Neural cell (in vitro differentiated cells): ENCODE measurements at regions not wholly inside any gene's neighbourhood (a gene's known extent, or its start where the extent isn't known, plus 50 kb on each side); places are given as distances from the start of the nearest gene placed in this dataset.
"Not testable (repeated sequence)": the region's sequence is repeated elsewhere in the genome, so short reads cannot be mapped to it uniquely, and the experiment has no call there.

ENCODE experiments used
- CTCF ChIP-seq: fragments of 450-650 bp; IDR thresholded peaks from 2 replicates; pipeline ENCODE4 v1.5.1; 2014; ENCODE audit warnings: antibody characterized with exemption, mild to moderate bottlenecking, moderate library complexity; ENCODE audit not compliant: poor library complexity, severe bottlenecking
- EP300 ChIP-seq: fragments of 450-650 bp; conservative IDR thresholded peaks from 2 replicates; pipeline ENCODE4 v1.6.1; 2014; ENCODE audit warnings: antibody characterized with exemption, mild to moderate bottlenecking, moderate library complexity; ENCODE audit not compliant: poor library complexity, severe bottlenecking
- EZH2 ChIP-seq: fragments of 200-600, 300-800 bp; shearing (Covaris generic), sonication (generic); IDR thresholded peaks from 2 replicates; pipeline ENCODE4 v1.6.1; 2014; ENCODE audit warnings: antibody characterized with exemption, low read length, borderline replicate concordance, mild to moderate bottlenecking; ENCODE audit not compliant: insufficient read depth, poor library complexity, severe bottlenecking
- MXI1 ChIP-seq: fragments of 450-650 bp; conservative IDR thresholded peaks from 2 replicates; pipeline ENCODE4 v1.6.1; 2014; ENCODE audit warnings: antibody characterized with exemption, mild to moderate bottlenecking; ENCODE audit not compliant: poor library complexity, severe bottlenecking
- POLR2AphosphoS5 ChIP-seq: IDR thresholded peaks from 2 replicates; pipeline ENCODE4 v1.6.1; 2012
- RAD21 ChIP-seq: fragments of 450-650 bp; conservative IDR thresholded peaks from 2 replicates; pipeline ENCODE4 v1.6.1; 2014; ENCODE audit warnings: antibody characterized with exemption, mild to moderate bottlenecking, moderate library complexity
- REST ChIP-seq: IDR thresholded peaks from 2 replicates; pipeline ENCODE4 v1.6.1; 2012; ENCODE audit warnings: borderline replicate concordance
- SMC3 ChIP-seq: fragments of 450-650 bp; conservative IDR thresholded peaks from 2 replicates; pipeline ENCODE4 v1.6.1; 2014; ENCODE audit warnings: antibody characterized with exemption, mild to moderate bottlenecking, moderate library complexity; ENCODE audit not compliant: poor library complexity
- TAF1 ChIP-seq: IDR thresholded peaks from 2 replicates; pipeline ENCODE4 v1.6.1; 2012; ENCODE audit warnings: low read depth

GRCh38 chr4:33853670-33854069 is 2390.6 kb downstream of the ARAP2 start:
- TF ChIP-seq CTCF, EZH2, POLR2AphosphoS5, EP300, RAD21, SMC3, TAF1, REST, MXI1: not testable (repeated sequence)
